Retina (tissue), 1 donor: ENCODE measurements at regions not wholly inside any gene's neighbourhood (a gene's known extent, or its start where the extent isn't known, plus 50 kb on each side); places are given as distances from the start of the nearest gene placed in this dataset.

Experiments used
- DNase-seq: peaks from one replicate; pipeline ENCODE4 v3.0.0-alpha.2; 2016

GRCh38 chr15:61798631-61799030 lies 261.6 kb downstream of the VPS13C start:
- no peak for DNase-seq

GRCh38 chr15:61796056-61796455 lies 264.2 kb downstream of the VPS13C start:
- DNase-seq: no peak

GRCh38 chr15:61794881-61795280 lies 265.4 kb downstream of the VPS13C start:
- DNase-seq: no peak

- DNase-seq: no peak
Observed at GRCh38 chr15:61794276-61794675, 266.0 kb downstream of the VPS13C start.

GRCh38 chr15:61784734-61785133 lies 275.5 kb downstream of the VPS13C start:
- no peak for DNase-seq

- no peak for DNase-seq
Observed at GRCh38 chr15:61780278-61780980, 279.8 kb downstream of the VPS13C start.

GRCh38 chr15:61777689-61778088 lies 282.6 kb downstream of the VPS13C start:
- no peak for DNase-seq

- DNase-seq: no peak
Observed at GRCh38 chr15:61769557-61769956, 290.7 kb downstream of the VPS13C start.

GRCh38 chr15:61768131-61768530 lies 292.1 kb downstream of the VPS13C start:
- no peak for DNase-seq

- DNase-seq: no peak
Observed at GRCh38 chr15:61764981-61765380, 295.3 kb downstream of the VPS13C start.

GRCh38 chr15:61764141-61764540 lies 296.1 kb downstream of the VPS13C start:
- no peak for DNase-seq

- DNase-seq: no peak
Observed at GRCh38 chr15:61762676-61763075, 297.6 kb downstream of the VPS13C start.

GRCh38 chr15:61759639-61760038 lies 300.6 kb downstream of the VPS13C start:
- no peak for DNase-seq

- DNase-seq: no peak
Observed at GRCh38 chr15:61756071-61756820, 304.0 kb downstream of the VPS13C start.

GRCh38 chr15:61755467-61755866 lies 304.8 kb downstream of the VPS13C start:
- DNase-seq: no peak

GRCh38 chr15:61753018-61753710 lies 307.1 kb downstream of the VPS13C start:
- DNase-seq: no peak

- no peak for DNase-seq
Observed at GRCh38 chr15:61752001-61752400, 308.2 kb downstream of the VPS13C start.

GRCh38 chr15:61750271-61751084 lies 309.8 kb downstream of the VPS13C start:
- peak; percentile 55 for DNase-seq

- DNase-seq: no peak
Observed at GRCh38 chr15:61749169-61749568, 311.1 kb downstream of the VPS13C start.

GRCh38 chr15:61748529-61748928 lies 311.7 kb downstream of the VPS13C start:
- no peak for DNase-seq

GRCh38 chr15:61746589-61746988 lies 313.7 kb downstream of the VPS13C start:
- no peak for DNase-seq

GRCh38 chr15:61743345-61743909 lies 316.8 kb downstream of the VPS13C start:
- DNase-seq: no peak

GRCh38 chr15:61742591-61742990 lies 317.7 kb downstream of the VPS13C start:
- DNase-seq: no peak
